H1 (cell line): ENCODE measurements at regions not wholly inside any gene's neighbourhood (a gene's known extent, or its start where the extent isn't known, plus 50 kb on each side); places are given as distances from the start of the nearest gene placed in this dataset.

ENCODE experiments used
- CTCF ChIP-seq, 3 experiments: IDR thresholded peaks; 1 replicate in 2 of 3; 2 replicates in 1 of 3; pipeline versions ENCODE4 v1.5.1 to v1.6.1; 2011; ENCODE audit warnings: low read length in 3 of 3, mild to moderate bottlenecking in 3 of 3, inconsistent platforms in 2 of 3, low read depth in 1 of 3, moderate library complexity in 1 of 3; ENCODE audit not compliant: insufficient read depth in 1 of 3; ENCODE audit errors: control extremely low read depth in 1 of 3
- EZH2 ChIP-seq: fragments of 200-600 bp; sonication (generic); IDR thresholded peaks from 2 replicates; pipeline ENCODE4 v1.7.1; 2012; ENCODE audit warnings: low read depth, mild to moderate bottlenecking, moderate library complexity, low read length, inconsistent platforms; ENCODE audit not compliant: severe bottlenecking
- POLR2A ChIP-seq, 2 experiments: IDR thresholded peaks; 1 replicate in 1 of 2; 2 replicates in 1 of 2; pipeline ENCODE4 v1.6.1; 2011; ENCODE audit warnings: low read depth in 2 of 2, low read length in 2 of 2, mild to moderate bottlenecking in 2 of 2; ENCODE audit errors: control extremely low read depth in 1 of 2
- SIN3A ChIP-seq, 2 experiments: IDR thresholded peaks in 1 of 2; conservative IDR thresholded peaks in 1 of 2; 2 replicates each; pipeline ENCODE4 v1.6.1; 2011 to 2012; ENCODE audit warnings: low read length in 2 of 2, improper control_type of control experiment in 1 of 2, low read depth in 1 of 2, mild to moderate bottlenecking in 1 of 2

DNA sequence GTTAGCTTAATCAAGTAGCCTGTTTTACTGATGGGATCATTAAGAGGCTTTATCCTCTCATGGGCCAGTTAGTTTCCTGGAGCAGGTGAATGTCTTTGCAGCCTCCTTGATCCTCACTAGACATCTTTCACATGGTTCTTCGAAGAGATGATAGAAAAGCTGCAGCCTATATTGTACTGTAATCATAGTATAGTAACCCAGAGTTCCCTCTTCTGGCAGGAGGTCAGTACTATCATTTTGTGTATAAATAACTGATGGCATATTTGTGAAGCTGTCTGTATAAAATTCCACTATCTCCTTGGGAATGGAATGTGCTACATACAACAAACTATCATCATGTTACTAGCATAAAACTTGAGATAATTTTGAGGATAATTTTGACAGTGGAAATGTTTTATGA, 123.8 kb upstream of the PRPS1L1 start:
- TF ChIP-seq EZH2 = no peak
- TF ChIP-seq CTCF (IDR thresholded peaks at IDR 0.05; ENCODE audit: control extremely low read depth in 1 of 3, insufficient read depth in 1 of 3, low read depth in 1 of 3, low read length in 3 of 3) = no peak
- no peak for TF ChIP-seq POLR2A (IDR thresholded peaks at IDR 0.05; ENCODE audit: control extremely low read depth in 1 of 2, low read depth in 2 of 2, low read length in 2 of 2)
- TF ChIP-seq SIN3A (conservative IDR thresholded peaks at IDR 0.05 in 1 of 2, IDR thresholded peaks at IDR 0.05 in 1 of 2; ENCODE audit: low read depth in 1 of 2, low read length in 2 of 2) = no peak
